Activated T-helper 17 cell treated with anti-CD3 and anti-CD28 coated beads, Interleukin-2, amount 50 U/mL, for 72 hours (primary cell): ENCODE measurements at regions not wholly inside any gene's neighbourhood (a gene's known extent, or its start where the extent isn't known, plus 50 kb on each side); places are given as distances from the start of the nearest gene placed in this dataset.

Experiments
- ATAC-seq: fragments of 150-1000 bp; cut with Tn5 transposase; replicated peaks from 2 replicates; pipeline ENCODE4 v1.10.0; 2021; ENCODE audit warnings: mild to moderate bottlenecking, moderate library complexity
- H3K27ac Mint-ChIP-seq: one replicate; pipeline ENCODE4 v1.8.0; 2022; ENCODE audit warnings: mixed read lengths
- H3K27me3 Mint-ChIP-seq: one replicate; pipeline ENCODE4 v1.8.0; 2022; ENCODE audit warnings: mixed read lengths
- H3K36me3 Mint-ChIP-seq: one replicate; pipeline ENCODE4 v1.8.0; 2022; ENCODE audit warnings: low read depth, mild to moderate bottlenecking, mixed read lengths
- H3K4me1 Mint-ChIP-seq: one replicate; pipeline ENCODE4 v1.8.0; 2022; ENCODE audit warnings: mixed read lengths
- H3K4me3 Mint-ChIP-seq: one replicate; pipeline ENCODE4 v1.8.0; 2022; ENCODE audit warnings: mild to moderate bottlenecking, mixed read lengths
- H3K9me3 Mint-ChIP-seq: one replicate; pipeline ENCODE4 v1.8.0; 2022; ENCODE audit warnings: mixed read lengths

DNA sequence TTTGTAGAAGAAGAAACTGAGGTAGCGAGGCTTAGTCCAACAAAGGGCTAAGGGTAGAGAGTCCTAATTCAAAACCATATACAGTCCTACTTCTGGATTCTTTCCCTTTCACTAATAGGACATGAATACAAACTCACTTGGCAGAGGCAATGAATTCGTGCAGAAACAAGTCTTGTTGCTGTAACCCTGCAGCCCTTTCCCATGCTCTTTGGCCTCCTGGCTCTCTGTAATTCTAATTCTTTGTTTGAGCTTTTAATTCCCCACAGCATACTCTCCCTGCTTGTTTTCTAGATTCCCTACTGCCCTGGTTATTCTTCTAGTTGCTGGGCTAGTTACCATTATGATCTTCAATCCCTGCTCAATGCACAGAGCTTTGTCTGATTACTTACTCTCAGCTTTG, 381.4 kb downstream of the ETNK1 start:
- Mint-ChIP-seq H3K27ac (no peak overlapping the region), H3K9me3 (no peaks in the 10 kb centered on the region), H3K4me3 (no peak overlapping the region), H3K36me3 (no peaks in the 10 kb centered on the region), H3K27me3 (no peaks in the 10 kb centered on the region), H3K4me1 (no peaks in the 10 kb centered on the region)
- no peak for ATAC-seq

DNA sequence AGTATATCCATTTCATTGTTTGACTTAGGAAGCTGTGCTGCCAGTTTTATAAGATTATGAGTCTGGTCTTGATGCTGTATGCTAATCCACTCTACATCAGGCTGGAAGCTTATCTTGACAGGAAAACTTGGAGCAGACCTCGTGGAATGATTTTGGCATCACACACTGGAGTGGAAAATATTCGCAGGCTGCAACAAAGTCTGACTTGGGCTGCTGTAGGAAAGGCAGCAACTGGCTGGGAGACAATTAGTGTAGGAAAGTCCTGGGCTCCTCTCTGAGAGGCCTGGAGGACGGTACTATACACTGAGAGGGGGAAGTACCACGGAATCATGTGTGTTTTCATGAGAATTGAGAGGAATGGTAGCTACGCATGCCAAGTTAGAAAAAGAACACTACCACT, 383.7 kb downstream of the ETNK1 start:
- no peak for ATAC-seq
- H3K36me3 Mint-ChIP-seq, result no peaks in the 10 kb centered on the region

DNA sequence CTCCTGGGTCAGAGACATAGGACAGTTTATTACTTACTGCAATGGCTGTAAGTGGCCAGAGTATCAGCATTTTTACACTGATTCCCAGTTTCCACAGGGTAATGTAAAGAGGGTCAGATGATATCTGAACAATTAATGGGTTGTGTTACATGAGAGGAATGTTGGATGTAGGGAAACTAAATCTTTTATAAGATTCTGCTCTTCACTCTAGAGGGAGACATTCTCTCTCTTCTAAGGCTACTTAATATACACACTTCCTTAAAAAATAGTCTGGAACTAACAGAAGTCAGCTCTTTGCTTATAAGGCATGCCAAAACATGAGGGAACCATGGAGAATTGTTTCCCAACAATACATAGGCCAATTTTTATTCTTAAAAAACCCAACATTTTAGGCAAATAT, 389.8 kb downstream of the ETNK1 start:
- Mint-ChIP-seq H3K4me3 (no peak overlapping the region), H3K27ac (no peak overlapping the region), H3K36me3 (no peaks in the 10 kb centered on the region), H3K9me3 (no peaks in the 10 kb centered on the region), H3K27me3 (no peaks in the 10 kb centered on the region), H3K4me1 (no peaks in the 10 kb centered on the region)
- ATAC-seq, result no peak

More for the DNA sequence above, 383.7 kb downstream of the ETNK1 start:
- H3K4me1 Mint-ChIP-seq, result no peaks in the 10 kb centered on the region
- H3K27ac Mint-ChIP-seq, result no peak overlapping the region
- H3K9me3 Mint-ChIP-seq, result no peaks in the 10 kb centered on the region
- H3K27me3 Mint-ChIP-seq, result no peaks in the 10 kb centered on the region
- no peak overlapping the region for H3K4me3 Mint-ChIP-seq

- Mint-ChIP-seq H3K4me1 (no peaks in the 10 kb centered on the region), H3K27ac (no peak overlapping the region), H3K36me3 (no peaks in the 10 kb centered on the region), H3K27me3 (peaks cover 4% of the 10 kb centered on the region), H3K4me3 (no peak overlapping the region), H3K9me3 (peaks cover 4% of the 10 kb centered on the region)
- no peak for ATAC-seq
These were observed 400.5 kb downstream of the ETNK1 start for GRCh38 chr12:23025372-23026016.

DNA sequence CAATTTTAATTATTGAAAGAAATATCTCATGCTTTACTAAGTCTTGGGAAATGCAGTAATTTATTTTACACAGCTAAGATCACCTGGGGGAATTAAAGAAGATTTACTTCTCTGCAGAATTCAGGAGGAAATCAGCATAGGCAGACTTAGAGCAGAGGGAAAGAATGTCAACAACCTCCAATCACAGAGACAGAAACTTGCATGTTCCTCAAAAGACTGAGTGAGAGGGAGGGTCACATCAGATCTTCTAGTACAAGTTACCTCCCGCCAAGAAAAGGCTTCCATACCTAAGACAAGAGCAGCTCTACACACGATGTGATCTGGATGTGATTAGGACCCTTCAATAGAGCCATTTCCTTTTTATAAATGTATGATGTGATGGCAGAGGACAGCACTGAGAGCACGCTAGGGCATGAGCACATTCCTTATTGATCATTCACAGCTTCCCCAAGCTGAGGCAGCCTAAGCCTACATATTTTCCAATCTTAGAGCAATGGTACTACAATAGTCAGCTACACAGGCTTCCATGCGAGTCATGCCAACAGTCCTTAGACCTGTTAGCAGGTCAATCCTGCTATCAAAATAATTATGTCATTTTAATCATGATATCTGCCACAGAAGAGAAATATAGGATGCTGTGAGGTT, 403.3 kb downstream of the ETNK1 start:
- Mint-ChIP-seq H3K36me3 (no peaks in the 10 kb centered on the region), H3K27ac (no peak overlapping the region), H3K4me3 (no peak overlapping the region), H3K27me3 (no peaks in the 10 kb centered on the region), H3K4me1 (no peaks in the 10 kb centered on the region), H3K9me3 (no peaks in the 10 kb centered on the region)
- no peak for ATAC-seq

DNA sequence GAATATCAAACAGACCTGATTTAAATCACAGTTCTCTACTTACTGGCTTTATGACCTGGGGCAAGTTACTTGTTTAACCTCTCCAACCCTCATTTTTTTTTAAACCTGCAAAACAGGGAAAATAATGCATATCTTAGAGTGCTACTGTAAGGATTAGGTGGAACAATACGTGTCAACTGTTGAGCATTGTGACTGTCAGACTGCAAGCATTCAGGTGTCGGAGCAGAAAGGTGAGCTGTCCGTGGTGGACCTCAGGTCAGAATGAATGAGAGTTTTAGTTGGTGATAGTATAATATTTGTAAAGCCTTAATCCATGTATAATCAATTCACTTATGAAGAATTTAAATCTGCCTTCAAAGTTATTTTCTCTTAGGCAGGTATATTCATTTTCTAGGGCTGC, 404.2 kb downstream of the ETNK1 start:
- Mint-ChIP-seq H3K4me1 (no peaks in the 10 kb centered on the region), H3K27me3 (no peaks in the 10 kb centered on the region), H3K36me3 (no peaks in the 10 kb centered on the region), H3K9me3 (no peaks in the 10 kb centered on the region), H3K27ac (no peak overlapping the region), H3K4me3 (no peak overlapping the region)
- no peak for ATAC-seq

DNA sequence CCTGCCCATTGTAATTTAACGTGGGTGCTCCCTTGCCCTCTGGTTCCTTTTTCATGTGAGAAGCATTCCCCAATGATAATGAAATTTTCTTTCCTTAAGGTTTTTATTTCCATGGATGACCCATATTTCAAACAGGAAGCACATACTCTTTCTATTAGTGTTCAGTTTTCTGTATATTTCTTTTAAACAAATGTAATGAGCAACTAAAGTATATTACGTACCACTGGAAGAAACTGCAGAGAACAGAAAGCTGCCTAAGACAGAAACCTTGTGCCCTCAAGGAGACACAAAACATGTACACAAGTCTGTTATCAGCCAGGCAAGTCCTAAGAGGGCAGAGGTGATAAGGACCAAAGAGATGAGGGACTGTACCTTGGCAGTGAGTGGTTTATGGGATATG, 414.9 kb downstream of the ETNK1 start:
- no peak overlapping the region for H3K4me3 Mint-ChIP-seq
- no peaks in the 10 kb centered on the region for H3K9me3 Mint-ChIP-seq
- no peak overlapping the region for H3K27ac Mint-ChIP-seq
- H3K27me3 Mint-ChIP-seq, result peaks cover 9% of the 10 kb centered on the region
- no peaks in the 10 kb centered on the region for H3K36me3 Mint-ChIP-seq
- H3K4me1 Mint-ChIP-seq, result no peaks in the 10 kb centered on the region
- ATAC-seq, result no peak

- H3K36me3 Mint-ChIP-seq, result no peaks in the 10 kb centered on the region
- peaks cover 1% of the 10 kb centered on the region for H3K27me3 Mint-ChIP-seq
- H3K4me1 Mint-ChIP-seq, result no peaks in the 10 kb centered on the region
- H3K9me3 Mint-ChIP-seq, result no peaks in the 10 kb centered on the region
- no peak overlapping the region for H3K27ac Mint-ChIP-seq
- H3K4me3 Mint-ChIP-seq, result no peak overlapping the region
- no peak for ATAC-seq
These were observed 416.8 kb downstream of the ETNK1 start for GRCh38 chr12:23041774-23042173.

DNA sequence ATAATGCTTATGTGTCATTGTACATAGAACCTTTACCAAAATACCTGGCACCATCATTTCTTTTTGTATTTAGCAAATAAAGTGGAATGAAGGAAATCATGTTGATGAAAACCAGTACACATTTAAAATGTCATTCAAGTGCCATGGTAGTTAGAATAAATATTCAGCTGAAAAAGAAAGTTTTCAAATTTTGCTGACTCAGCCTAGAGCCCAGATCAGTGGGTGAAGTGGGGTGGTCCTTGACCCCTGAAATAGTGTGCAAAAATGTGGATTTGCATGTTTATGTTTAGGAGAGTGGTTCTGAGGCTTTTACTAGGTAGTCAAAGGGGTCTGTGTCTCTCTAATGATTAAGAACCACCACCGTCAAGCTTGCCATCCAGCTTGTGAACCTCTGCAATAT, 418.7 kb downstream of the ETNK1 start:
- Mint-ChIP-seq H3K36me3 (no peaks in the 10 kb centered on the region), H3K27me3 (no peaks in the 10 kb centered on the region), H3K9me3 (no peaks in the 10 kb centered on the region), H3K4me1 (no peaks in the 10 kb centered on the region), H3K4me3 (no peak overlapping the region), H3K27ac (no peak overlapping the region)
- no peak for ATAC-seq

DNA sequence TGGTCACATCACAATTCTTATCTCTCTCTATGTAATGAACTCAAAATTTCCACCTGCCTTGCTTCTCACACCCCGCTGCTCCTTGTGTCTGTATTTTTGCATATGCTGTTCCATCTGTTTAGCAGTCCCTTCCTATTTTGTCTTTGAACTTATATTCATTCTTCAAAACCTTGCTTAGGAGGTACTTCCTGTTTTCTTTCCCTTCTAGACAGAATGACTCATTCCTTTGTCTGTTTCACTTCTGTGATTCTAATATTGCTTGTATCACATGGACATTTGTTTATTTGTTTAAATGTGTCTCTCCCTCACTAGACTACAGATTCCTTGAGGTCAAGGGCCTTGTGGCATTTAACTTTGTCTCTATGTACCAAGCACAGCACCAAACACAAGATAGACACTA, 424.2 kb downstream of the ETNK1 start:
- Mint-ChIP-seq H3K4me3 (no peak overlapping the region), H3K4me1 (no peaks in the 10 kb centered on the region), H3K27me3 (peaks cover 3% of the 10 kb centered on the region)

DNA sequence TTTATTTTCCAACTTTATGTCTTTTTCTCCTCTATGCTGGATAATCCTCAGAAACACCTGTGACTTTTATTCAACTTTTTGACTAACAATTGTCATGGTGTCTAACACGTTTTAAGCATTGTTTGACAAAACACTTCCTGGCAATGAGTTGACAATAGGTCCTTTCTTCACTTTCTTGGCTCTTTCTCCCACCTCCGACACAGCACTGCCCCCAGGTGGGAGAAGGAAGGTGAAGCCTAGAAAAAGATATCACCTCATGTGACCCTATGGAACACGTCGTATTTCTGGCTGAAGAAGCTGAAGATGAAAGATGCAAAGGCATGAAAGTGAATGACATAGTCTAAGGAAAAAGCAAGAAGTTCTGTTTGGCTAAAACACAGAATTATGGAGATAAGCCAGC, 430.0 kb downstream of the ETNK1 start:
- Mint-ChIP-seq H3K27me3 (peaks cover 3% of the 10 kb centered on the region), H3K9me3 (no peaks in the 10 kb centered on the region), H3K4me1 (no peaks in the 10 kb centered on the region), H3K27ac (no peak overlapping the region), H3K36me3 (no peaks in the 10 kb centered on the region), H3K4me3 (no peak overlapping the region)
- no peak for ATAC-seq

More for the DNA sequence above, 424.2 kb downstream of the ETNK1 start:
- ATAC-seq, result no peak
- H3K36me3 Mint-ChIP-seq, result no peaks in the 10 kb centered on the region
- H3K9me3 Mint-ChIP-seq, result peaks cover 4% of the 10 kb centered on the region
- no peak overlapping the region for H3K27ac Mint-ChIP-seq

GRCh38 chr12:23057571-23057970, 432.6 kb downstream of the ETNK1 start:
- H3K9me3 Mint-ChIP-seq, result no peaks in the 10 kb centered on the region
- H3K4me3 Mint-ChIP-seq, result no peak overlapping the region
- H3K27me3 Mint-ChIP-seq, result peaks cover 3% of the 10 kb centered on the region
- no peak overlapping the region for H3K27ac Mint-ChIP-seq
- H3K36me3 Mint-ChIP-seq, result no peaks in the 10 kb centered on the region
- H3K4me1 Mint-ChIP-seq, result no peaks in the 10 kb centered on the region
- ATAC-seq, result no peak

- no peak overlapping the region for H3K4me3 Mint-ChIP-seq
- H3K36me3 Mint-ChIP-seq, result no peaks in the 10 kb centered on the region
- H3K4me1 Mint-ChIP-seq, result no peaks in the 10 kb centered on the region
- no peaks in the 10 kb centered on the region for H3K27me3 Mint-ChIP-seq
- no peak for ATAC-seq
- H3K9me3 Mint-ChIP-seq, result no peaks in the 10 kb centered on the region
- no peak overlapping the region for H3K27ac Mint-ChIP-seq
These were observed 435.2 kb downstream of the ETNK1 start for GRCh38 chr12:23060161-23060560.

DNA sequence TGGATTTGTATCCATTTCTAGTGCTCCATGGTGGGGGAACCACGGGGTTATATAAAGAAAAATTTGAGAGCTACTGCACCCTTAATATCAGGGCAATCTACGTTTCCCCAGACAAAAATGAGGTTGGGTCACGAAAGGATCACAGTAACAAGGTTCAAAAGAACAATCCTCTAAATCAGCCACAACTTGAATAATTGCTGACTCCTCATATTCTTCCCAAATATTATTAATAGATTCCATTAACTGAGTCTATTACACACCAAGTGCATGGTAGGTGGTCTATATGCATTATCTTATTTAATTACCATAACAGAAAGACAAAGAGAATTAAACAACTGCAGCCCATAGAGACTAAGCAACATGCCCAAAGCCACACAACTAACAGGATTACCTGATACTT, 438.2 kb downstream of the ETNK1 start:
- no peaks in the 10 kb centered on the region for H3K36me3 Mint-ChIP-seq
- no peaks in the 10 kb centered on the region for H3K4me1 Mint-ChIP-seq
- H3K27ac Mint-ChIP-seq, result no peak overlapping the region
- H3K9me3 Mint-ChIP-seq, result no peaks in the 10 kb centered on the region
- H3K4me3 Mint-ChIP-seq, result no peak overlapping the region
- ATAC-seq, result no peak
- H3K27me3 Mint-ChIP-seq, result no peaks in the 10 kb centered on the region

DNA sequence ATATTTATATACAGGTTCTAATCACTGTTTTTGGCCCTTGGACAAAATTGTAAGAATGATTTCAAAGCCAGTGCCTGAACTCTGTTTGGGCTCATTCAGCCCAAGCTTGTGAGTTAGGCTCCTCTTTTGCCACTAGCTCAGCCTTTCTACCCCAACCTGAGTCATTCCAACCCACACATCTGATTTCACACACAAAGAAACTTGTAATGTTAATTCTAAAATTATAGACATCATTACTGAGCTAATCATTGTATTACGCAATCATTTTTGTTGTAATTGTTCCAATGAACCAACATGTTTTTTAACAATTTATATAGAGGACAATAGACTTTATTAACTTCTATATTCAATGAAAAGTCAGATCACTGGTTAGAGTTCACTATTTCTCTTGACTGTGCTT, 441.1 kb downstream of the ETNK1 start:
- Mint-ChIP-seq H3K4me3 (no peak overlapping the region), H3K4me1 (no peaks in the 10 kb centered on the region), H3K9me3 (no peaks in the 10 kb centered on the region), H3K27me3 (no peaks in the 10 kb centered on the region), H3K36me3 (no peaks in the 10 kb centered on the region), H3K27ac (no peak overlapping the region)
- no peak for ATAC-seq

GRCh38 chr12:23083267-23083666, 458.3 kb downstream of the ETNK1 start:
- no peak overlapping the region for H3K27ac Mint-ChIP-seq
- H3K27me3 Mint-ChIP-seq, result no peaks in the 10 kb centered on the region
- H3K36me3 Mint-ChIP-seq, result no peaks in the 10 kb centered on the region
- no peak overlapping the region for H3K4me3 Mint-ChIP-seq
- no peaks in the 10 kb centered on the region for H3K4me1 Mint-ChIP-seq
- peak; percentile 53 for ATAC-seq
- H3K9me3 Mint-ChIP-seq, result no peaks in the 10 kb centered on the region
